SK-N-SH treated with all-trans-retinoic acid at 6 μM for 48 hours (cell line): ENCODE measurements at regions not wholly inside any gene's neighbourhood (a gene's known extent, or its start where the extent isn't known, plus 50 kb on each side); places are given as distances from the start of the nearest gene placed in this dataset.

Experiments
- POU6F1 ChIP-seq: fragments of 250-450 bp; sonication (Bioruptor Pico); IDR thresholded peaks from 2 replicates; pipeline ENCODE4 v1.8.0; 2021; ENCODE audit warnings: low read depth, mild to moderate bottlenecking, moderate library complexity, borderline replicate concordance
- RARB ChIP-seq: fragments of 250-450 bp; sonication (Bioruptor Pico); IDR thresholded peaks from 2 replicates; pipeline ENCODE4 v1.8.0; 2021; ENCODE audit warnings: mild to moderate bottlenecking, moderate library complexity
- TF ChIP-seq, protein P1 (sequence below): fragments of 250-450 bp; sonication (Bioruptor Pico); IDR thresholded peaks from 2 replicates; pipeline ENCODE4 v1.5.1; 2020; ENCODE audit warnings: low read depth, mild to moderate bottlenecking, moderate library complexity

GRCh38 chr7:26470691-26471090 is 179.0 kb downstream of the SNX10 start:
- TF ChIP-seq RARB (CRISPR knock-in tag) (no peak), POU6F1 (CRISPR knock-in tag) (no peak)
- TF ChIP-seq, protein P1, sequence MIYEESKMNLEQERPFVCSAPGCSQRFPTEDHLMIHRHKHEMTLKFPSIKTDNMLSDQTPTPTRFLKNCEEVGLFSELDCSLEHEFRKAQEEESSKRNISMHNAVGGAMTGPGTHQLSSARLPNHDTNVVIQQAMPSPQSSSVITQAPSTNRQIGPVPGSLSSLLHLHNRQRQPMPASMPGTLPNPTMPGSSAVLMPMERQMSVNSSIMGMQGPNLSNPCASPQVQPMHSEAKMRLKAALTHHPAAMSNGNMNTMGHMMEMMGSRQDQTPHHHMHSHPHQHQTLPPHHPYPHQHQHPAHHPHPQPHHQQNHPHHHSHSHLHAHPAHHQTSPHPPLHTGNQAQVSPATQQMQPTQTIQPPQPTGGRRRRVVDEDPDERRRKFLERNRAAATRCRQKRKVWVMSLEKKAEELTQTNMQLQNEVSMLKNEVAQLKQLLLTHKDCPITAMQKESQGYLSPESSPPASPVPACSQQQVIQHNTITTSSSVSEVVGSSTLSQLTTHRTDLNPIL, result no peak
